ENCODE measurements at regions not wholly inside any gene's neighbourhood (a gene's known extent, or its start where the extent isn't known, plus 50 kb on each side); places are given as distances from the start of the nearest gene placed in this dataset.
A peak's percentile ranks its signal among the peaks of the same experiment; 100 is the strongest.

- H3K9ac ChIP-seq (ENCODE audit: low read depth, low read length), result no peak overlapping the region
- peaks cover 33% of the 10 kb centered on the region for H3K36me3 ChIP-seq (ENCODE audit: insufficient read depth, low read length)
- no peak overlapping the region for H3K4me2 ChIP-seq (ENCODE audit: low read length)
- H3K9me3 ChIP-seq (replicated peaks; ENCODE audit: low read length), result no peaks in the 10 kb centered on the region
- H3K4me3 ChIP-seq (ENCODE audit: low read length), result no peak overlapping the region
- H3K27me3 ChIP-seq (ENCODE audit: control insufficient read depth, insufficient read depth, low read length), result no peaks in the 10 kb centered on the region
- H3K4me1 ChIP-seq (ENCODE audit: control insufficient read depth, insufficient read depth, low read length), result peaks cover 60% of the 10 kb centered on the region
These were observed 136.2 kb upstream of the IPO9 start for GRCh38 chr1:201692555-201693394.

DNA sequence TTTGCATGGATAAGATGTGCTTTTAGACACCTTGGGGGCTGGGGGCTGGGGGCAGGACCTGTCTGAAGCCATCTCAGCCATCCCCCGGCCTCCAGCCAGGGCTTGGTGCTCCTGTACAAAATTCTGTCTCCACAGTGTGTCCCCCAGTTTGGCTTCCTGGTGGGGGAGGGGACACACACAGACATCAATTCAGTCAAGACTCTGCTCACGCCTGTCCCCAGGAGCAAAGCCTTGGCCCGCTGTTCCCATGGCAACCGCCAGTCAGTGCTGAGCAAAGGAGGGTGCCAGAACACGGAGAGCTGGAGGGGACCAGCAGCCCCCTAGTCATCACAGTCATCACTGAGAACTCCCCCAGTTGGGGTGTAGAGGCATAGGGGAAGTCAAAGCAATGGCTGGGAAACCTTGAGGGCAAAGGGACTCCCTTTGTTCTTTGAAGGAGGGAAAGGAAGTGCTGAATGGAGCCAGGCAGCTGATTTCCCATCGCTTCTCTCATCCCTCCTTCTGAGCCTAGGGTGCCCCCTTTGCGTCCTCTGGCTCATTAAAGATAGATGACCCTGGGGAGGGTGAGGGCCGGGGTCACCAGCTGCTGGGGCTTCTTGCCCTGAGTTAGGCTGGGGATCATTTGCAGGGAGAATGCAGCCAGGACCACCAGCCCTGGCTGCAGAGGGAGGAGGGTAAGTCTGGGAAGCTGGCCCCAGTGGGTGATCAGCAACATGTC is 134.9 kb upstream of the IPO9 start:
- Histone ChIP-seq H3K36me3 (ENCODE audit: insufficient read depth, low read length) (peaks cover 34% of the 10 kb centered on the region), H3K4me3 (ENCODE audit: low read length) (no peak overlapping the region), H3K4me1 (ENCODE audit: control insufficient read depth, insufficient read depth, low read length) (peaks cover 67% of the 10 kb centered on the region), H3K4me2 (ENCODE audit: low read length) (no peak overlapping the region), H3K9ac (ENCODE audit: low read depth, low read length) (no peak overlapping the region), H3K27me3 (ENCODE audit: control insufficient read depth, insufficient read depth, low read length) (no peaks in the 10 kb centered on the region), H3K9me3 (replicated peaks; ENCODE audit: low read length) (no peaks in the 10 kb centered on the region)

DNA sequence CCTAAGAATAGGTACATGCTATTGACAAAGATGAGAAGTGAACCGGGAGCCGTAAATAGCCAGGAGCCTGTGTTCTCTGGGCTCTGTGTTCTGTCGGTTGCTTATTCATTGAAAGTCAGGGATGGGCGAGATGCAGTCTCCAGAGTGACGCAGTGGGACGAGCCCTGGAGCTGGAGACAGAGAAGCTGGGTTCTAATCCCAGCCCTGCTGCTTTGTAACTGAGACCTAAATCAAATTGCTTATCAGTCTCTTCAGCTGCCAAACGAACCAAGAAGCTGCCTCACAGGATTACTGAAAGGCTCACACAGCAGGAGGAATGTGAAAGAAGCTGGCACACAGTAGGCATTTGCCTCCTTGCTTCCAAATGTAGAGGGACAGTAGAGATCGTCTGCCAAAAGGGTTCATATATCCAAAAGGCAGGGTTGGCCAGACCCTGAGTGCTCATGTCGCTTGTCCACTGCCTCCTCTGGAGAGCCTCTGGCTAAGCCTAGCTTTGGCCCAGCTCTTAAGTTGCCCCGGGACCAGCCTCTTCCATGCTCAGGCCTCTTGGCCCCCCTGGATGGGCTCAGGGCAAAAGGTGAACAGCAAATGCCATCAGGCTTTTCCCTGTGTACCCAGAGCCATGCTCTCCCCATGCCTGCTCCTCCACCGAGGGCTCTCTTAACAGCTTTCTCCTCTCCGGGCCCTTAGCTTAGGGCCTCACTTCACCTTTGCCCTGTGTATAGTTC is 134.2 kb upstream of the IPO9 start:
- Histone ChIP-seq H3K4me3 (ENCODE audit: low read length) (no peak overlapping the region), H3K9ac (ENCODE audit: low read depth, low read length) (no peak overlapping the region), H3K9me3 (replicated peaks; ENCODE audit: low read length) (no peaks in the 10 kb centered on the region), H3K4me1 (ENCODE audit: control insufficient read depth, insufficient read depth, low read length) (peaks cover 67% of the 10 kb centered on the region), H3K36me3 (ENCODE audit: insufficient read depth, low read length) (peaks cover 34% of the 10 kb centered on the region), H3K27me3 (ENCODE audit: control insufficient read depth, insufficient read depth, low read length) (no peaks in the 10 kb centered on the region), H3K4me2 (ENCODE audit: low read length) (no peak overlapping the region)

- peaks cover 34% of the 10 kb centered on the region for H3K36me3 ChIP-seq (ENCODE audit: insufficient read depth, low read length)
- peaks cover 67% of the 10 kb centered on the region for H3K4me1 ChIP-seq (ENCODE audit: control insufficient read depth, insufficient read depth, low read length)
These were observed 133.3 kb upstream of the IPO9 start for GRCh38 chr1:201695607-201696006.

DNA sequence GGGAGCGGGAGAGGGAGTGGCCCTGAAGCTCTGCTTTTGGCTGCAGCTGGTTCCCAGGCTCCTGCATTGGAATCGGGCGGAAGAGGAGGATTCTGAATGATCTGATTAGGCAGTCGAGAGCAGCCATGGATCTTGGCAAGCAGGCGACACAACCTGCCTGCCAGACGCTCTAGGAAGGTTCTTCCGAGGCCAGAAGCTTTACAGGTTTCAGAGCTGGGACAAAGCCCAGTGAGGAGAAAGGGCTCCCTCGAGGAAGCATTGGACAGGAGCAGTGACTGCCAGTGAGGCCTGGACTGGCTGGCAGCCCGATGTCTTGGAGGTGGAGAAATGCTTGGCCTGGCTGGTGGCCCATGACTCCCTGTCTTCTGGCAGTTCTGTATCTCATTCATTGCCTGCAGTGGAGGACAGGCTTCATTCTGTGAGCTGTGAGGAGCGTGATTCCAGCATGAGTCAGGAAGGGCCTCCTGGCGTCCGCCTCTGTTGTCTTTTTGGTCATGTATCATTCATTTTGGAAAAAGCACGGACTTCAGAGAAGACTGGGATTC is 132.7 kb upstream of the IPO9 start:
- Histone ChIP-seq H3K9ac (ENCODE audit: low read depth, low read length) (peak overlapping the region; percentile 51), H3K9me3 (replicated peaks; ENCODE audit: low read length) (no peaks in the 10 kb centered on the region), H3K4me3 (ENCODE audit: low read length) (peak overlapping the region; percentile 11), H3K4me1 (ENCODE audit: control insufficient read depth, insufficient read depth, low read length) (peaks cover 67% of the 10 kb centered on the region), H3K36me3 (ENCODE audit: insufficient read depth, low read length) (peaks cover 34% of the 10 kb centered on the region), H3K27me3 (ENCODE audit: control insufficient read depth, insufficient read depth, low read length) (no peaks in the 10 kb centered on the region), H3K4me2 (ENCODE audit: low read length) (peak overlapping the region; percentile 69)

More at GRCh38 chr1:201695607-201696006, 133.3 kb upstream of the IPO9 start:
- Histone ChIP-seq H3K4me2 (ENCODE audit: low read length) (peak overlapping the region; percentile 69), H3K4me3 (ENCODE audit: low read length) (no peak overlapping the region), H3K27me3 (ENCODE audit: control insufficient read depth, insufficient read depth, low read length) (no peaks in the 10 kb centered on the region), H3K9ac (ENCODE audit: low read depth, low read length) (peak overlapping the region; percentile 51), H3K9me3 (replicated peaks; ENCODE audit: low read length) (no peaks in the 10 kb centered on the region)

DNA sequence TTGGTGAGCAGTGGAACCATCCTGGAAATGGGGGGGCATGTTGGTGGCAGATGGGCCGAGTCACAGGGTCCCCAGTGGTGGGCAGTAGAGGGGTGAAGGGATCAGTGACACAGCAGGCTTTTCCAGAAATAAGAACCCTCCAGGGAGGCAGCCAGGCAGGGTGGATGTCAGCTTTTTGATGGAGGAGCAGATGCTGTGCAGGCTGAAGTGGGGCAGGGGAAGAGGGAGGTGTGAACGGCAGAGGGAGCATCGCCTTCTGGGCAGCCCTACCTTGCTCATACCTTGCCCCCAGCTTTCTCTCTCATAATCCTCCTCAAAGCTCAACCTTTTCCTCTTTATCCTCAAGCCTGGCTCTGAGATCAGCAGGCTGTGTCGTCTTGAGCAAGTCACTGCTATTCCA is 131.8 kb upstream of the IPO9 start:
- H3K4me3 ChIP-seq (ENCODE audit: low read length), result no peak overlapping the region
- H3K9me3 ChIP-seq (replicated peaks; ENCODE audit: low read length), result no peaks in the 10 kb centered on the region
- no peaks in the 10 kb centered on the region for H3K27me3 ChIP-seq (ENCODE audit: control insufficient read depth, insufficient read depth, low read length)
- peaks cover 27% of the 10 kb centered on the region for H3K36me3 ChIP-seq (ENCODE audit: insufficient read depth, low read length)
- peak overlapping the region; percentile 51 for H3K9ac ChIP-seq (ENCODE audit: low read depth, low read length)
- peak overlapping the region; percentile 69 for H3K4me2 ChIP-seq (ENCODE audit: low read length)
- peaks cover 66% of the 10 kb centered on the region for H3K4me1 ChIP-seq (ENCODE audit: control insufficient read depth, insufficient read depth, low read length)

- H3K27me3 ChIP-seq (ENCODE audit: control insufficient read depth, insufficient read depth, low read length), result no peaks in the 10 kb centered on the region
- H3K4me3 ChIP-seq (ENCODE audit: low read length), result no peak overlapping the region
- H3K9me3 ChIP-seq (replicated peaks; ENCODE audit: low read length), result no peaks in the 10 kb centered on the region
- H3K4me1 ChIP-seq (ENCODE audit: control insufficient read depth, insufficient read depth, low read length), result peaks cover 65% of the 10 kb centered on the region
- peaks cover 13% of the 10 kb centered on the region for H3K36me3 ChIP-seq (ENCODE audit: insufficient read depth, low read length)
- H3K9ac ChIP-seq (ENCODE audit: low read depth, low read length), result no peak overlapping the region
- H3K4me2 ChIP-seq (ENCODE audit: low read length), result no peak overlapping the region
These were observed 127.1 kb upstream of the IPO9 start for GRCh38 chr1:201701831-201702230.

DNA sequence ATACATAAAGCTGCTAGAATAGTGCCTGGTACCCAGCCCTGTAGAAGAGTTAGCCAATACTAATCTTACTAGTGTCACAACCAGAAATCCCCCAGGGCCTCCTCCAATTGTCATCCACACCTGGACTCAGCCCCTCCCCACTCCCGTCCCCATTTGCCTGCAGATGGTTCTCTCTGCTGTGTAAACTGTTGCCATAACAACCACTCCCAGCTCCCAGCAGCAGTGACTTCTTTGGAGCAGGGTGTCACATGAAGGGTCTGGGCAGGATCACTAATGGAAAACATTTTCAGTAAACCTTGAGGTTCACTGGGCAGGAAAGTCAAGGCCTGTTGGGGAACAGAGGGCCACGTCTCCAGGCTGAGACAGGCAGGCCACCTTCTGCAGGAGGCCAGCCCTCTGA is 126.0 kb upstream of the IPO9 start:
- Histone ChIP-seq H3K9ac (ENCODE audit: low read depth, low read length) (peak overlapping the region; percentile 73), H3K4me1 (ENCODE audit: control insufficient read depth, insufficient read depth, low read length) (peaks cover 65% of the 10 kb centered on the region), H3K36me3 (ENCODE audit: insufficient read depth, low read length) (peaks cover 7% of the 10 kb centered on the region)

DNA sequence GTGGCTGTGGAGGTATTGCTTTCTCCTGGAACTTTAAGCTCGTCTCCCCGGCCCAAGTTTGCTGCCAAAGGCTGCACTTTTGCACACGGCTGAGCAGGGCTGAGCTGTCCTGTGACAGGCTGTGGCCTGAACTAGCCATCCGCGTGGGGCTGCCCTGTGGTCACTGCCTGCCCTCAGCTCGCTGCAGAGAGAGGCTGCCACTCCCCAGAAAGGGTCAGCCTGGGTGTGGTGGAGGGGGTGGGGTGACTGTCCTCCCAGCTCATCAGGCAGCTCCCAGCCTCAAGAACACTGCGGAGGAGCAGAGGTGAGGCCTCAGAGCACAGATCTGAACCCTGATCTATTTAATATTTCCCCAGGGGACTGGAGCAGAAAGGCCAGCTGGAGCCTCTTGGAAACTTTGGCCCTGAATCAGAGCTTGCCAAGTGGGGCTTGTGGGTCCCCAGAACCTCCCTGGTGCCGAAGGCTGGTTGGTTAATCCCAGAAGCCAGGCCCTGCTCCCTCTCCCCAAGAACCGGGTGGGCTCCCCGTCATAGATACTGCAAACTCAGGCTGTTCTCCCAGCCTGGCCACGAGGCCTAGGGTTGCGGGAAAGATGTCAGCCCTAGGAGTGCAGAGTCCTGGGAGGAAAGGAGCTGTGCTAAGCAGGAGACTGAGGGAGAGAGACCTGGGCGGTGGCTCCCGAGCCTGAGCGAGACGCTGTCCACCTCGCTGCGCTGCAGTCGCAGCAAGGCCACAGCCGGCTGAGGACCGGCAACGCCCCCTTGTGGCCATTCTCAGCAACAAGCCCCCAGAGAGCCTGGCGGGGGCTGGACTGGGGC is 125.1 kb upstream of the IPO9 start:
- no peaks in the 10 kb centered on the region for H3K36me3 ChIP-seq (ENCODE audit: insufficient read depth, low read length)
- peak overlapping the region; percentile 57 for H3K4me2 ChIP-seq (ENCODE audit: low read length)
- H3K27me3 ChIP-seq (ENCODE audit: control insufficient read depth, insufficient read depth, low read length), result no peaks in the 10 kb centered on the region
- H3K9ac ChIP-seq (ENCODE audit: low read depth, low read length), result peak overlapping the region; percentile 73
- H3K4me1 ChIP-seq (ENCODE audit: control insufficient read depth, insufficient read depth, low read length), result peaks cover 68% of the 10 kb centered on the region
- H3K4me3 ChIP-seq (ENCODE audit: low read length), result peak overlapping the region; percentile 19
- no peaks in the 10 kb centered on the region for H3K9me3 ChIP-seq (replicated peaks; ENCODE audit: low read length)

More for the DNA sequence above, 126.0 kb upstream of the IPO9 start:
- no peak overlapping the region for H3K4me3 ChIP-seq (ENCODE audit: low read length)
- no peaks in the 10 kb centered on the region for H3K9me3 ChIP-seq (replicated peaks; ENCODE audit: low read length)
- H3K27me3 ChIP-seq (ENCODE audit: control insufficient read depth, insufficient read depth, low read length), result no peaks in the 10 kb centered on the region
- peak overlapping the region; percentile 57 for H3K4me2 ChIP-seq (ENCODE audit: low read length)

GRCh38 chr1:201704439-201704792 is 124.5 kb upstream of the IPO9 start:
- Histone ChIP-seq H3K9ac (ENCODE audit: low read depth, low read length) (no peak overlapping the region), H3K36me3 (ENCODE audit: insufficient read depth, low read length) (no peaks in the 10 kb centered on the region), H3K27me3 (ENCODE audit: control insufficient read depth, insufficient read depth, low read length) (no peaks in the 10 kb centered on the region), H3K4me1 (ENCODE audit: control insufficient read depth, insufficient read depth, low read length) (peaks cover 71% of the 10 kb centered on the region), H3K4me3 (ENCODE audit: low read length) (no peak overlapping the region), H3K4me2 (ENCODE audit: low read length) (peak overlapping the region; percentile 39), H3K9me3 (replicated peaks; ENCODE audit: low read length) (no peaks in the 10 kb centered on the region)

All from skeletal muscle satellite cell (primary cell).